Panc1 (cell line): ENCODE measurements at regions not wholly inside any gene's neighbourhood (a gene's known extent, or its start where the extent isn't known, plus 50 kb on each side); places are given as distances from the start of the nearest gene placed in this dataset.
"Not testable (repeated sequence)": the region's sequence is repeated elsewhere in the genome, so short reads cannot be mapped to it uniquely, and the experiment has no call there.

Experiments used
- CTCF ChIP-seq: fragments of 450-650 bp; IDR thresholded peaks from 2 replicates; pipeline ENCODE4 v1.5.1; 2017; ENCODE audit warnings: mild to moderate bottlenecking
- REST ChIP-seq, 2 experiments: IDR thresholded peaks; 2 replicates each; pipeline ENCODE4 v1.6.1; 2011 to 2012; ENCODE audit warnings: low read depth in 2 of 2, control low read depth in 1 of 2, low read length in 1 of 2, mild to moderate bottlenecking in 1 of 2, moderate library complexity in 1 of 2; ENCODE audit not compliant: insufficient read depth in 1 of 2

GRCh38 chr4:10780803-10781202 is 96.2 kb upstream of the CLNK start:
- not testable (repeated sequence) for TF ChIP-seq REST (IDR thresholded peaks at IDR 0.05; ENCODE audit: insufficient read depth in 1 of 2, low read depth in 2 of 2, low read length in 1 of 2); CTCF
